BE2C (cell line): ENCODE measurements at regions not wholly inside any gene's neighbourhood (a gene's known extent, or its start where the extent isn't known, plus 50 kb on each side); places are given as distances from the start of the nearest gene placed in this dataset.
"Not testable (repeated sequence)": the region's sequence is repeated elsewhere in the genome, so short reads cannot be mapped to it uniquely, and the experiment has no call there.

Experiments
- DNase-seq: peaks from one replicate; pipeline ENCODE4 v3.0.0-alpha.2; 2020
- H3K27me3 ChIP-seq: fragments of 250-450 bp; sonication (Bioruptor Pico); 2 replicates; pipeline ENCODE4 v1.5.1; 2020; ENCODE audit warnings: mild to moderate bottlenecking
- H3K36me3 ChIP-seq: fragments of 250-450 bp; sonication (Bioruptor Pico); 2 replicates; pipeline ENCODE4 v1.5.1; 2020; ENCODE audit warnings: mild to moderate bottlenecking
- H3K4me1 ChIP-seq: fragments of 250-450 bp; sonication (Bioruptor Pico); 2 replicates; pipeline ENCODE4 v1.5.1; 2020
- H3K4me3 ChIP-seq: 2 replicates; pipeline ENCODE4 v1.5.1; 2011; ENCODE audit warnings: low read depth, low read length
- H3K9me3 ChIP-seq: fragments of 250-450 bp; sonication (Bioruptor Pico); 2 replicates; pipeline ENCODE4 v1.5.1; 2020
- CTCF ChIP-seq: IDR thresholded peaks from 2 replicates; pipeline ENCODE4 v1.5.1; 2012; ENCODE audit warnings: mild to moderate bottlenecking, low read depth, low read length

- H3K4me3 ChIP-seq, result no peak overlapping the region
- no peaks in the 10 kb centered on the region for H3K4me1 ChIP-seq
- no peak for TF ChIP-seq CTCF
- no peaks in the 10 kb centered on the region for H3K9me3 ChIP-seq
- 0 out of 2 replicates have a peak, but pooled peaks cover 2% of the 10 kb centered on the region for H3K27me3 ChIP-seq
- no peaks in the 10 kb centered on the region for H3K36me3 ChIP-seq
- DNase-seq, result no peak
These were observed 187.5 kb upstream of the OR4E1 start for GRCh38 chr14:21861153-21861552.

DNA sequence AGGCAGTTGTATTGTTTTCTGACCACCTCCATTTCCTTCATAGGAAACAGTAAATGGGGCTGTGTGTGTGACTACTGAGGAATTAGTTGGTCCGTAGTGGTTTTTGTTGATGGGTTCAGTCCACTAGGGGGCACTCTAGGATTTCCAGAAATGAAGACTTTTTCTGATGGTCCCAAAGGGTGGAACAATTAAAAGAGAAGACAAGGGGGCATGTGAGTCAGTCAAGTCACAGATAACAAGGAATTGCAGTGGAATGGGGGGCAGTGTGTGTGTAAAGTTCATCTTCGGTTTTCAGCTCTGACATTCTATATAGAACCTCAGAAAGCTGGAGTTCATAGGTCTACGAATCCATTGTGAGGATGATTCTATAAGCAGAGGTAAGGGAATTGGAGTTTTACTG, 186.6 kb upstream of the OR4E1 start:
- Histone ChIP-seq H3K4me1 (no peaks in the 10 kb centered on the region), H3K27me3 (0 out of 2 replicates have a peak, but pooled peaks cover 2% of the 10 kb centered on the region), H3K4me3 (no peak overlapping the region), H3K36me3 (no peaks in the 10 kb centered on the region), H3K9me3 (no peaks in the 10 kb centered on the region)
- DNase-seq, result no peak
- TF ChIP-seq CTCF, result peak; percentile 69

DNA sequence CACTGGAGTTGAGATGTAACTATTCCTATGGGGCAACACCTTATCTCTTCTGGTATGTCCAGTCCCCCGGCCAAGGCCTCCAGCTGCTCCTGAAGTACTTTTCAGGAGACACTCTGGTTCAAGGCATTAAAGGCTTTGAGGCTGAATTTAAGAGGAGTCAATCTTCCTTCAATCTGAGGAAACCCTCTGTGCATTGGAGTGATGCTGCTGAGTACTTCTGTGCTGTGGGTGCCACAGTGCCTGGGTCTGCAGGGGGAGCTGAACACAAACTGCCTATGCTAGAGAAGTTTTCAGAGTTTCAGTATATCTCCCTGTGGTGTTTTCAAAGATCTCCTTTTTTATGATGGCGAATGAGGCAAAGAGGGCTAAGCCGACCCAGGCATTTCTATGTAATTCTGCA, 179.2 kb upstream of the OR4E1 start:
- Histone ChIP-seq H3K4me1 (no peaks in the 10 kb centered on the region), H3K27me3 (no peaks in the 10 kb centered on the region), H3K36me3 (no peaks in the 10 kb centered on the region), H3K9me3 (no peaks in the 10 kb centered on the region), H3K4me3 (no peak overlapping the region)
- no peak for TF ChIP-seq CTCF
- DNase-seq, result no peak

- TF ChIP-seq CTCF, result peak; percentile 85
- DNase-seq, result peak; percentile 42
- no peak overlapping the region for H3K4me3 ChIP-seq
- H3K4me1 ChIP-seq, result no peaks in the 10 kb centered on the region
- no peaks in the 10 kb centered on the region for H3K9me3 ChIP-seq
- H3K27me3 ChIP-seq, result no peaks in the 10 kb centered on the region
- H3K36me3 ChIP-seq, result no peaks in the 10 kb centered on the region
These were observed 178.5 kb upstream of the OR4E1 start for GRCh38 chr14:21852061-21852664.

DNA sequence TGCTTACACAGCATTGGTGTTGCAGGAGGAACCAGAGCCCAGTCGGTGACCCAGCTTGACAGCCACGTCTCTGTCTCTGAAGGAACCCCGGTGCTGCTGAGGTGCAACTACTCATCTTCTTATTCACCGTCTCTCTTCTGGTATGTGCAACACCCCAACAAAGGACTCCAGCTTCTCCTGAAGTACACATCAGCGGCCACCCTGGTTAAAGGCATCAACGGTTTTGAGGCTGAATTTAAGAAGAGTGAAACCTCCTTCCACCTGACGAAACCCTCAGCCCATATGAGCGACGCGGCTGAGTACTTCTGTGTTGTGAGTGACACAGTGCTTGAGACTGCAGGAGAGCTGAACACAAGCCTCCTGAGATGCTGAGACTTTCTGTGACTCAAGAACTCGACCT, 173.3 kb upstream of the OR4E1 start:
- not testable (repeated sequence) for H3K4me1 ChIP-seq, DNase-seq, H3K36me3 ChIP-seq, H3K27me3 ChIP-seq, H3K4me3 ChIP-seq, H3K9me3 ChIP-seq

DNA sequence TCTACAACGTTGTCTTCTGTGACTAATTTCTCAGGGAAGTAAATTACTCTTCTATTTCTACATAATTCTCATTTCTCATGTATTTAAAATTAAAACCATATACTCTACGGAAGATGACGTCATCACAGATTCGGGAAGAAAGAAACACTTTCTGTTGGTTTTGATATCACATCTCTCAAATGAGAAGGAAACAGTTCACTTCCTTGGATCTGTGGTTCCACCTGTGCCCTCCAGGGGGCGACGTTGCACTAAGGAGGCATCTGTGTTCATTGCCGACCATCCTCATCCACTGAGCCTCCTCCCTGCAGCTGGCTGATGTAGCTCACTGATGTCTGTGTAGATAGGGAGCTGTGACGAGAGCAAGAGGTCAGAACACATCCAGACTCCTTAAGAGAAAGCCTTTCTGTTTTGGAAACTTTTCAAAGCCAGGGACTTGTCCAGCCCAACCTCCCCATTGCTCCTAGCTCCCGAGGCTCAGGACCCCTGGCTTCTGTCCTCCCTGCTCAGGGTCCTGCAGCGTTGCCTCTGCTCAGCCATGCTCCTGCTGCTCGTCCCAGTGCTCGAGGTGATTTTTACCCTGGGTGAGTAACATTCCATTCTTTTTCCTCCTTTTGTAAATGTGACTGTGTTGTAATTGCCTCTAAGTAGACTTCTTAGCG, 172.7 kb upstream of the OR4E1 start:
- no peaks in the 10 kb centered on the region for H3K27me3 ChIP-seq
- no peak overlapping the region for H3K4me3 ChIP-seq
- no peaks in the 10 kb centered on the region for H3K36me3 ChIP-seq
- TF ChIP-seq CTCF, result peak; percentile 86
- no peaks in the 10 kb centered on the region for H3K9me3 ChIP-seq
- DNase-seq, result peak; percentile 56
- no peaks in the 10 kb centered on the region for H3K4me1 ChIP-seq
